Left lung (tissue), 4 donors: ENCODE measurements at regions not wholly inside any gene's neighbourhood (a gene's known extent, or its start where the extent isn't known, plus 50 kb on each side); places are given as distances from the start of the nearest gene placed in this dataset.

Experiments used
- ATAC-seq: fragments of 200-7000 bp; cut with Tn5 transposase; one replicate; pipeline ENCODE4 v1.9.1; 2020; ENCODE audit warnings: moderate library complexity
- DNase-seq, 4 donors: peaks; one replicate each; pipeline ENCODE4 v3.0.0-alpha.2; 2013 to 2020
- H3K27ac ChIP-seq, 2 donors: fragments of 200-600 bp; sonication (generic) in 1 of 2; one replicate each; pipeline versions ENCODE4 v1.5.0 to v1.8.0; 2020 to 2021
- H3K27me3 ChIP-seq, 2 donors: fragments of 200-600 bp; sonication (generic) in 1 of 2; one replicate each; pipeline versions ENCODE4 v1.5.0 to v1.8.0; 2020 to 2021
- H3K36me3 ChIP-seq, 2 donors: fragments of 200-600 bp; sonication (generic) in 1 of 2; one replicate each; pipeline versions ENCODE4 v1.5.0 to v1.8.0; 2020 to 2021
- H3K4me1 ChIP-seq, 2 donors: fragments of 200-600 bp; one replicate each; pipeline ENCODE4 v1.8.0; 2021
- H3K4me3 ChIP-seq, 2 donors: fragments of 200-600 bp; sonication (generic) in 1 of 2; one replicate each; pipeline versions ENCODE4 v1.5.0 to v1.8.0; 2020 to 2021; ENCODE audit warnings: mild to moderate bottlenecking in 1 of 2
- H3K9me3 ChIP-seq, 2 donors: fragments of 200-600 bp; sonication (generic) in 1 of 2; one replicate each; pipeline versions ENCODE4 v1.5.0 to v1.8.0; 2020 to 2021
- CTCF ChIP-seq, 2 donors: fragments of 200-600 bp; sonication (generic) in 1 of 2; IDR thresholded peaks; one replicate each; pipeline versions ENCODE4 v1.5.0 to v1.8.0; 2021; ENCODE audit warnings: antibody characterized with exemption in 2 of 2
- intact Hi-C, 2 donors: fragments of 100-400 bp; cut with DNase I; formaldehyde crosslinking; loops; one replicate each; pipeline versions ENCODE4 v1.11.2 to v1.14.2; 2022
- donor health status: DM: no; HTN: yes; CAD: no.
- donor health status: DM: no; HTN: no; CAD: no.

GRCh38 chr3:107969994-107970819, 120.6 kb downstream of the CD47 start:
- H3K4me3 ChIP-seq, result no peak overlapping the region
- H3K27ac ChIP-seq, result peak overlapping the region; percentile 10 to 40
- no peak for TF ChIP-seq CTCF (IDR thresholded peaks at IDR 0.05)
- no peaks in the 10 kb centered on the region for H3K27me3 ChIP-seq
- DNase-seq (peak in 2 of 4 donors; percentile 35 to 47), ATAC-seq (peak; percentile 78)
- H3K36me3 ChIP-seq, result no peaks in the 10 kb centered on the region
- H3K9me3 ChIP-seq, result no peaks in the 10 kb centered on the region
- intact Hi-C loops, result no loop called here
- peaks cover 0 to 14% of the 10 kb centered on the region in 2 donors for H3K4me1 ChIP-seq

- ATAC-seq, result no peak
- no peak for TF ChIP-seq CTCF (IDR thresholded peaks at IDR 0.05)
Observed at GRCh38 chr3:107969525-107969924, 121.3 kb downstream of the CD47 start.

GRCh38 chr3:107966276-107966675, 124.6 kb downstream of the CD47 start:
- intact Hi-C loops, result no loop called here
- DNase-seq (no peak), ATAC-seq (no peak)

More at GRCh38 chr3:107969525-107969924, 121.3 kb downstream of the CD47 start:
- Histone ChIP-seq H3K27ac (peak overlapping the region in 1 of 2 donors; percentile 10), H3K4me3 (no peak overlapping the region), H3K27me3 (no peaks in the 10 kb centered on the region), H3K36me3 (no peaks in the 10 kb centered on the region), H3K9me3 (no peaks in the 10 kb centered on the region), H3K4me1 (peaks cover 0 to 14% of the 10 kb centered on the region in 2 donors)
- no peak for DNase-seq
- intact Hi-C loops, result no loop called here

GRCh38 chr3:107965136-107965655, 125.6 kb downstream of the CD47 start:
- TF ChIP-seq CTCF (IDR thresholded peaks at IDR 0.05), result no peak
- Histone ChIP-seq H3K27ac (no peak overlapping the region), H3K4me1 (peaks cover 0 to 7% of the 10 kb centered on the region in 2 donors), H3K27me3 (no peaks in the 10 kb centered on the region), H3K36me3 (no peaks in the 10 kb centered on the region), H3K9me3 (no peaks in the 10 kb centered on the region), H3K4me3 (no peak overlapping the region)
- DNase-seq (no peak), ATAC-seq (no peak)
- intact Hi-C loops, result no loop called here

More at GRCh38 chr3:107966276-107966675, 124.6 kb downstream of the CD47 start:
- H3K4me1 ChIP-seq, result peaks cover 0 to 14% of the 10 kb centered on the region in 2 donors
- no peaks in the 10 kb centered on the region for H3K9me3 ChIP-seq
- H3K27ac ChIP-seq, result no peak overlapping the region
- TF ChIP-seq CTCF (IDR thresholded peaks at IDR 0.05), result no peak
- H3K36me3 ChIP-seq, result no peaks in the 10 kb centered on the region
- H3K27me3 ChIP-seq, result no peaks in the 10 kb centered on the region
- no peak overlapping the region for H3K4me3 ChIP-seq

GRCh38 chr3:107963581-107963980, 127.2 kb downstream of the CD47 start:
- H3K4me1 ChIP-seq, result no peaks in the 10 kb centered on the region
- no peak for TF ChIP-seq CTCF (IDR thresholded peaks at IDR 0.05)
- no peak overlapping the region for H3K27ac ChIP-seq
- ATAC-seq (no peak), DNase-seq (no peak)
- no peaks in the 10 kb centered on the region for H3K27me3 ChIP-seq
- H3K4me3 ChIP-seq, result no peak overlapping the region
- intact Hi-C loops, result no loop called here
- no peaks in the 10 kb centered on the region for H3K36me3 ChIP-seq
- no peaks in the 10 kb centered on the region for H3K9me3 ChIP-seq
